Non-pigmented ciliary epithelial cell (primary cell): ENCODE measurements at regions not wholly inside any gene's neighbourhood (a gene's known extent, or its start where the extent isn't known, plus 50 kb on each side); places are given as distances from the start of the nearest gene placed in this dataset.
A peak's percentile ranks its signal among the peaks of the same experiment; 100 is the strongest.
"Not testable (repeated sequence)": the region's sequence is repeated elsewhere in the genome, so short reads cannot be mapped to it uniquely, and the experiment has no call there.

Experiments used
- DNase-seq: peaks from one replicate; pipeline ENCODE4 v3.0.0-alpha.2; 2010; ENCODE audit warnings: low read depth

- no peak for DNase-seq
These were observed 92.1 kb upstream of the ADAMTS5 start for GRCh38 chr21:27058673-27059605.

DNA sequence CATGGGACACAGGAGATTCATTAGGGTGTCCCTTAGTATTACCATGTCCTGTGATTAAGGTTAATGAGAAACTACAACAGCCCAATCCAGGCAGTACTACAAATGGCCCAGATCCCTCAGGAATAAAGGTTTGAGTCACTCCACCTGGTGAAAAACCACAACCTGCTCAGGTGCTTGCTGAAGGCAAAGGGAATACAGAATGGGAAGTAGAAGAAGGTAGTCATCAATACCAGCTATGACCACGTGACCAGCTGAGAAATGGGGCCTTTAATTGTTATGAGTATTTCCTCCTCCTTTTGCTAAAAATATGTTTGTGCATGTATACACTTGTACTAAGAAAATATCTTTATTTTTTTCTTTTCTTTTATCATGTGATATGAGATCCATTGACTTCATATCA, 91.1 kb upstream of the ADAMTS5 start:
- no peak for DNase-seq

DNA sequence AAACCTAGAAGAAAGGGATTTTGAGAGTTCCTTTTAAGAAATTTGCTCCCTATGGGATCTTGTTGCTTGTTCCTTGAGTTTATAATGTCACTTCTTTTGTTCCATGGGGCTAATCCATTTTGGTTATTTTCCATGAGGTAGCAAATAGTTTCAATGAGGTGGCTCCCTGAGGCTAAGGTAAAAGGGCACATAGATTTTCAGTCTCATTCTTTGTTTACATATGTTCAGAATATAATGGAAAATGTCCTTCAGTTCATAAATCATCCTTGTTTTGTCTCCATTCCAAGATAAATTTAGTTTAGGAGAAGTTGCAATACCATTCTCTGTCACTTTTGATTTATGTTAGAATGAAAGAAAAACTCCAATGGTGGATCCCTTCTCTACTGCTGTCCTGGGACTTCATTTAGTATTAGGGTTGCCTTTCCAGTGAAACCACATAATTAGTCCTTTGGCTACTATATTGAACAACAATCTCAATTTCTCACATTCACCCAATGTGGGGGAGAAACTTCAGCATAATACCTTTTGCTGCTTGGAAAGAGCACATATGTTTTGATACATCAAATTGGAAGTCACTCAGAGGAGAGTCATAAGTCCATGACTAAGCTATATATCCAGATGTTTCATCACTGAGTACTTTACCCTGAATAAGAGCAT, 80.9 kb upstream of the ADAMTS5 start:
- DNase-seq, result no peak

- no peak for DNase-seq
These were observed 80.4 kb upstream of the ADAMTS5 start for GRCh38 chr21:27047283-27047657.

DNA sequence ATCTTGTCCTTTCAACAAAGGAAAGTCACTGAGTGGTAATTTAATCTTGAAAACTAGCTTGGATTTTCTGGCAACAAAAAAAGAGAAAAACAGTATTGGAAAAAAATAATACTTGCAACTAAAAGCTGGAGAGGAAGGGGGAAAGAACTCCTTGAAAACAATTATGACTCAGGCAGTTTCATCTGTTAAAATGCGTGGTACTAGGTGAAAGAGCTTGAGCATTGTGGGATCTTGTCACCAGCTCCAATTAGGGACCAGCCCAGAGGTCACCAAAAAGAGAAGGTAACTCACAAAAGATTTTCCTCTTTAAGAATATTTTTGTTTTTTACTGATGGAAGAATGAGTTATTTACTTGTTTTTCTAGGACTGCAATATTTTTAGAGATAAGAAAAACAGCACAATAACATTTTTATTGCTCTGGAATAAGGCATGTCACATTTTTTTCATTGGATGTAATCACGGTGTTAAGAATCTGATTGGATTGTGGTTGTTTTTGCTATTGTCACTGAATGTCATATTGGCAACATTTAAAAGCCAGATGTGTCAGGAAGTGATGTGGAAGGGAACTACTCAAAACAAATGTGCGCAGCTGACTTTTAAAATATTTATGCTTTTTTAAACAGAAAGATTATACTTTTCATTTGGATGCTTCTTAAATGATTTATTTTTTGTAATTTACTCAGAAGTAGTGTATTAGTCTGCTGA, 78.5 kb upstream of the ADAMTS5 start:
- no peak for DNase-seq

DNA sequence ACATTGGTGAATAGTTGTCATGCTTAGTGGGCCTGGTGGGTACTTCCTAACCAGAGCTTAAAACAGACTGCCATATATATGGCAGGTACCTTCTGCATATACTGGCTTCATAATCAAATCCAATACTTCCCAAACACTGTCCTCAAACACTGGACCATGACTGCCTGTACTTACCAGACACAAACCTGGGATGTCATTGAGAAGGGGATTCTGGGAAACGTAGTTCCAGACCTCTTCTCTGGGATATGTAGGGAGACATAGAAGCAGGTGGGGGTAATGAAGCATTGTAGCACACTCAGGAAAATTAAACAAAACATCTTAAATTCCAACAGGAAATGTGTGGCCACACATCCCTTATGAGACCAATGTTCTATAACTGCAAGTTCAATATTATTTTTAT, 76.5 kb upstream of the ADAMTS5 start:
- no peak for DNase-seq

DNA sequence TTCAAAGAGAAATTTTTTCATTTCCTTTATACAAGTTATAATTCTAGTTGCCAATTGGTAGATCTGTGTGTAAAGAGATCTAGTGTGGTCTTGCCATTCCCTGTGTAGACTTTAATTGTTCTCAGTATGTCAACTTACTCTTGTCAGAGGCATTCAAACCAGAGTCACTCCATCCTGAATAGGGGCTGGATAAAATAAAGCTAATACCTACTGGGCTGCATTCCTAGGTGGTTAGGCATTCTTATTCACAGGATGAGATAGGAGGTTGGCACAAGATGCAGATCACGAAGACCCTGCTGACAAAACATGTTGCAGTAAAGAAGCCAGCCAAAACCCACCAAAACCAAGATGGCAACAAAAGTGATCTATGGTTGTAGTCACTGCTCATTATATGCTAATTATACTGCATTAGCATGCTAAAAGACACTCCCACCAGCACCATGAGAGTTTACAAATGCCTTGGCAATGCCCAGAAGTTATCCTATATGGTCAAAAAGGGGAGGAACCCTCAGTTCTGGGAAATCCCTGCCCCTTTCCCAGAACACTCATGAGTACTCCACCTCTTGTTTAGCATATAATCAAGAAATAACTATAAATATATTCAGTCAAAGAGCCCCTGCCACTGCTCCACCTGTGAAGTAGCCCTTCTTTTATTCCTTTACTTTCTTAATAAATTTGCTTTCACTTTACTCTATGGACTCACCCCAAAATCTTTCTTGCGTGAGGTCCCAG, 74.0 kb upstream of the ADAMTS5 start:
- no peak for DNase-seq

DNA sequence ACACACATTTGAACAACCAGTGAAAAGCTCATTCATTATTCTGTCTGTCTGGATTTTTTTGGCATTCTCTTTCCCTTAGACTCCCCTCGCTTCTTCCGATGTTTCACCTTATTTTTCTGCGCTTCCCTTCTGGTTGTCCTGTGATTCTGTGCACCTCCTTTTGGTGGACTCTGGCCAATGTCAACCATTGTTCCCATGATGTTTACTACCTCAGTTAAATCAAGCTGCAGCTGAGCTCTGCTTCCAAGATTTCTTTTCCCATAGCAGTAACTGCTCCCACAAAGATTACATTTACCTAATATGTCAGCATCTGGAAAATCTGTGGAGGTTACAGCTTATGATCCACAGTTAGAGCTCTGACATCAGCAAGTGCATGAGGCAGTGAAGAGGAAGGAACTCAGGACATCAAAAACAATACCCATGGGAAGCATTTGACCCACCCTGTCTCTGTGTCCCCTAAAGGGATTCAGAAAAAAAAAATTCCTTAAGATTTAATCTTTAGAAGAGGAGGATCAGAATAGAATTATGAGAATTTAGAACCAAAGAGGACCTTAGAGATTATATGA, 69.9 kb upstream of the ADAMTS5 start:
- no peak for DNase-seq

DNA sequence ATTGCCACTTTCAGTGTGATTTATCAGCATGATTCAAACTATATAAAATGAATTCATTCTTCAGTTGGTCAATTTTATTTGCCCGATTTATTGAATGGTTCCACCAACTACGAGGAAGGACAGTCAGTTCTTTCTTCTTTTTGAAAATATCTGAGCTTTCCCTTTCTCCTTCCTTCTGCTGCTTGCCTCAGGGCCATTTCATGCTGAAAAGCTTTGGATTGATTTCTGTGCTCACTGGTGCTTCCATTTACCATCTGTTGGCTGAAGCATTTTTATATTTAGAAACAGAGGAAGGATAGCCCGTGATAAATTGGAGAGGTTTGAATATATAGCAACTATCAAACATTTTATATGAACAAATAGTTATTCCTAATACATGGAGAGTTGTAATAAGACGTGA, 68.9 kb upstream of the ADAMTS5 start:
- no peak for DNase-seq

GRCh38 chr21:27034796-27035195, 67.9 kb upstream of the ADAMTS5 start:
- DNase-seq, result no peak

DNA sequence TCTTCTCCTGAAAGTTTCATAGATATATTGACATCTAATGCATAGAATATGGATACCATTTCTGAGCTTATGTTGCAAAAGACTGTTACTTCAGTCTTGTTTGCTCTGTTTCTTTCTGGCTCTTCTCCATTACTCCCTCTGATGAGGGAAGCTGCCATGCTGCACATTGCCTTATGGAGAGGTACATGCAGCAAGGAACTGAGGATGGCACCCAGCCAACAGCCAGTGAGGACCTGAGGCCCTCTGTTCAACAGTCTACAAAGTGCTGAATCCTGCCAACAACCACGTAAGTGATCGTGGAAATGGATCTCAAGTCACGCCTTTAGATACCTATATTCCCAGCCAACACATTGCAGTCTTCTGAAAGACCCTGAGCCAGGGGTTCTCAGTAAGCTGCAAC, 66.6 kb upstream of the ADAMTS5 start:
- no peak for DNase-seq

DNA sequence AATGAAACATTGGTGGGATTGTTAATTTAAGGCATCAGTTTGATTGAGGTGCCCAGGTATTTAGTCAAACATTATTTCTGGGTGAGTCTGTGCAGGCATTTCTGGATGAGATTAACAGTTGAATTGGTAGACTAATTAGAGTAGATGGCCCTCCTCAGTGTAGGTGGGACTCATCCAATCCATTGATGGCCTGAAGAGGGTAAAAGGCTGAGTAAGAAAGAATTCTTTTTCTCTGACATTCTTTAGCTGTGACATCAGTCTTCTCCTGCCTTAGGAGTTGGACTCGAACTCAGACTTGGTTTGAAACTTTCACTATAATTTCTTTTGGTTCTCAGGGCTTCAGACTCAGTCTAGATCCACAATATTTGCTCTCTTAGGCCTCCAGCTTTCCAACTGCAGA, 59.6 kb upstream of the ADAMTS5 start:
- DNase-seq, result no peak

DNA sequence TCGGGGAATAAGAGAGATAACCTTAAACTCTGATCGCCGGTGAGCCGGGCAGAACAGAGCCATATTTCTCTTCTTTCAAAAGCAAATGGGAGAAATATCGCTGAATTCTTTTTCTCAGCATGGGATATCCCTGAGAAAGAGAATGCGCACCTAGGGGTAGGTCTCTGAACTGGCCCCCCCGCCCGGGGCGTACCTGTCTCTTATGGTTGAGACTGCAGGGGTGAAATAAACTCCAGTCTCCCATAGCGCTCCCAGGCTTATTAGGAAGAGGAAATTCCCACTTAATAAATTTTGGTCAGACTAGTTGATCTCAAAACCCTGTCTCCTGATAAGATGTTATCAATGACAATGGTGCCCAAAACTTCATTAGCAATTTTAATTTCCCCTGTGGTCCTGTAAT, 58.8 kb upstream of the ADAMTS5 start:
- DNase-seq, result not testable (repeated sequence)

- DNase-seq, result no peak
These were observed 58.1 kb upstream of the ADAMTS5 start for GRCh38 chr21:27024971-27025370.

DNA sequence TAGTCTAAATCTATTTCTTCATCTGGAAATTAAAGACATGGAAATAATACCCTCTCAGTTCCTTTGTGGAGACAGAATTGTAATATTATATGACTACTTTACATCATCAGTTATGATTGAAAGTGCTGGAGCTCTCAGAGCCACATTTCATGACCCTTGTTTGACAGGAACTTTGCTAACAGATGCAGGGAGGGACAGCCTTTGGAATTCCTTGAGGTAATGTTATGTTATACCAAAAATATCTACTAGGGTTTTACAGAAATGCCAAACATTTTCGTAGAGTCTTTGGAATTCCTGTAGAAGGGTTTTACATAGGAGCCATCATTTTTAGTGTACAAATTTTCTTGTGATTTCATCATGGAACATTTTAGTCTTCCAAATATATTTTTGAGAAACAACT, 57.4 kb upstream of the ADAMTS5 start:
- DNase-seq, result peak; percentile 20

- no peak for DNase-seq
These were observed 56.3 kb upstream of the ADAMTS5 start for GRCh38 chr21:27023186-27023585.

DNA sequence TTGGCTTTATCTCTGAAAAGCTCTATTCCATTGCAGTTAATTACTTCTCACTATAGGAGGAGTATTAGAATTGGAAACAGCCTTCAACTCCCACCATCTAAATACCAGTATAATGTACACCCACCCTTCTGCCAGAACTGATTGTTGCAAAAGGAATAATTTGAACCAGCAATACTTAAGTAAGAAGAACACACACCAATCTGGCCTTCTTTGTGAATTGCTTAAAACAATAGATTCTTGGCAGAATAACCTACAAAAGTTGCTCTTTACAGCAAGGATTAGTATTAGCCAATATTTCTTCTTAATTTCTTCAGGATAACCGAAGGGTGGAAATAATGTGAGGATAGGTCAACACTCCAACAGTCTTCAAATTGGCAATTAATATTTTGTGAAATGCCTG, 54.9 kb upstream of the ADAMTS5 start:
- no peak for DNase-seq

- no peak for DNase-seq
These were observed 54.2 kb upstream of the ADAMTS5 start for GRCh38 chr21:27021046-27021445.

GRCh38 chr21:27017246-27017645, 50.4 kb upstream of the ADAMTS5 start:
- DNase-seq, result no peak
